ENCODE measurements at regions not wholly inside any gene's neighbourhood (a gene's known extent, or its start where the extent isn't known, plus 50 kb on each side); places are given as distances from the start of the nearest gene placed in this dataset.

- Histone ChIP-seq H3K36me3 (ENCODE audit: control insufficient read depth in 4 of 4, insufficient read depth in 4 of 4, low read length in 3 of 4) (no peaks in the 10 kb centered on the region), H3K4me1 (ENCODE audit: control extremely low read depth in 1 of 4, control insufficient read depth in 4 of 4, insufficient read depth in 4 of 4, low read length in 3 of 4) (no peaks in the 10 kb centered on the region), H3K4me3 (ENCODE audit: control insufficient read depth in 1 of 7, extremely low read depth in 1 of 7, insufficient read depth in 4 of 7, low read depth in 2 of 7, low read length in 6 of 7) (no peak overlapping the region), H3K27me3 (replicated peaks in 2 of 5; ENCODE audit: control insufficient read depth in 4 of 5, insufficient read depth in 5 of 5, low read length in 4 of 5) (no peaks in the 10 kb centered on the region), H3K9me3 (ENCODE audit: control extremely low read depth in 1 of 5, control insufficient read depth in 4 of 5, insufficient read depth in 2 of 5, low read depth in 1 of 5, low read length in 4 of 5) (no peaks in the 10 kb centered on the region), H3K27ac (ENCODE audit: insufficient read depth in 1 of 2, low read depth in 1 of 2, low read length in 2 of 2, poor library complexity in 1 of 2, severe bottlenecking in 2 of 2) (no peak overlapping the region)
- POLR2A ChIA-PET, result no interaction called here
- no peak for DNase-seq
- CTCF ChIA-PET, result no interaction called here
Observed at GRCh38 chr1:177334903-177335302, 164.1 kb downstream of the BRINP2 start.

- Histone ChIP-seq H3K27ac (ENCODE audit: insufficient read depth in 1 of 2, low read depth in 1 of 2, low read length in 2 of 2, poor library complexity in 1 of 2, severe bottlenecking in 2 of 2) (no peak overlapping the region), H3K36me3 (ENCODE audit: control insufficient read depth in 4 of 4, insufficient read depth in 4 of 4, low read length in 3 of 4) (no peaks in the 10 kb centered on the region), H3K27me3 (replicated peaks in 2 of 5; ENCODE audit: control insufficient read depth in 4 of 5, insufficient read depth in 5 of 5, low read length in 4 of 5) (no peaks in the 10 kb centered on the region), H3K9me3 (ENCODE audit: control extremely low read depth in 1 of 5, control insufficient read depth in 4 of 5, insufficient read depth in 2 of 5, low read depth in 1 of 5, low read length in 4 of 5) (no peaks in the 10 kb centered on the region), H3K4me3 (ENCODE audit: control insufficient read depth in 1 of 7, extremely low read depth in 1 of 7, insufficient read depth in 4 of 7, low read depth in 2 of 7, low read length in 6 of 7) (no peak overlapping the region), H3K4me1 (ENCODE audit: control extremely low read depth in 1 of 4, control insufficient read depth in 4 of 4, insufficient read depth in 4 of 4, low read length in 3 of 4) (no peaks in the 10 kb centered on the region)
- CTCF ChIA-PET, result no interaction called here
- POLR2A ChIA-PET, result no interaction called here
- 55% methylated on average over 2 of the region's 4 CpGs for whole genome bisulfite sequencing (ENCODE audit: insufficient coverage)
- no peak for DNase-seq
Observed at GRCh38 chr1:177333936-177334595, 163.3 kb downstream of the BRINP2 start.

All from common myeloid progenitor, CD34-positive (primary cell).